H4 (cell line): ENCODE measurements at regions not wholly inside any gene's neighbourhood (a gene's known extent, or its start where the extent isn't known, plus 50 kb on each side); places are given as distances from the start of the nearest gene placed in this dataset.
"Not testable (repeated sequence)": the region's sequence is repeated elsewhere in the genome, so short reads cannot be mapped to it uniquely, and the experiment has no call there.

ENCODE experiments used
- DNase-seq: peaks from one replicate; pipeline ENCODE4 v3.0.0-alpha.2; 2015; ENCODE audit warnings: low spot score

GRCh38 chr6:81017586-81017985, 734.9 kb downstream of the TENT5A start:
- not testable (repeated sequence) for DNase-seq

DNA sequence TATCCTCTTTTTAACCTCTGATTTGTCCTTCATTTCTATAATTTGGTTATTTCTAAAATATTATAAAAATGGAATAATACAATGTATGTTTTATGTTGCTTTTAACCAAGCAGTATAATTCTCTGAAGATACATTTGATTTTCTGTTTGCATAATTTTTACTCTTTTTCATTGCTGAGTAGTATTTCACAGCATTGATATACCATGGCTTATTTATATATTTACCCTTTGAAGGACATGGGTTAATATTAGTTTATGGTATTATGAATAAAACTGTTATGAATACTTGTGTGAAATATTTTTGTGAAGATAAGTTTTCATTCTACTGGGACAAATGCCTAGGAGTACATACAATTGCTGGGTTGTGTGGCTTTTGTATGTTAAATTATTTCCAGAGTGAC, 748.6 kb downstream of the TENT5A start:
- no peak for DNase-seq

DNA sequence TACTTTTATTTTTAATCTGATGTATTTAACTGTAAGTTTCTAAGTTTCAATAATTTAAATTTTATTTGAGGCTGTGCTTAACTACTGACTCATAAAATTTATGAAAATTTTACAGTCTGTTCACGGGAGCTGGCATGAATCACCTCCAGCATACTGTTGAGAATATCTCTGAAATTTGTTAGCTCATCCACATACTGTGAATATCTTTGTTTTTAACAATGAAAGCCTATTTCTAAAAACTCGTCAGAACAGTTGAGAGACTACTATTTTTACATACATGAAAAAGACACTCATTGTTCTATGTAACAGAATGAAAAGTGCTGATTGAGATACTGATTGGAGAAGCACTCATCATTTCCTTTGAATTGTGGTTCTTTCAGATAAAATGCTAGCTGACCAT, 749.3 kb downstream of the TENT5A start:
- no peak for DNase-seq

DNA sequence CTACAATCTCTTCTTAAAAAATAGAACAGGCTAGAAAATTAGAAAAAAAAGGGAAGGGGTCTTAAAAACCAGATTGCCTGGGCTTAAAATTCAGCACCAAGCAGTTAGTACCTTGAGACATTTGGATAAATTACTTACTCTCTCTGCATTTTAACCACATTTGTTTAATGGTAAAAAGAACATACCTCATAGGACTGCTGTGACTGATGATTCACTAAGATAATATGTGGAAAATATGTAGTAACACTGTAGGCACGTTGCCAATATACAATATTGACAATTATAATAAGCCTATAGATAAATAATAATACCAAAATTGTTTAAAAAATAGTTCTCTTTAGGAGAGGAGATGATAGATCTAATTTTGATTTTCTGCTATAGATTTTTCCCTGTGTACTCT, 750.4 kb downstream of the TENT5A start:
- DNase-seq: no peak

GRCh38 chr6:80991316-80991715, 761.2 kb downstream of the TENT5A start:
- DNase-seq: no peak

DNA sequence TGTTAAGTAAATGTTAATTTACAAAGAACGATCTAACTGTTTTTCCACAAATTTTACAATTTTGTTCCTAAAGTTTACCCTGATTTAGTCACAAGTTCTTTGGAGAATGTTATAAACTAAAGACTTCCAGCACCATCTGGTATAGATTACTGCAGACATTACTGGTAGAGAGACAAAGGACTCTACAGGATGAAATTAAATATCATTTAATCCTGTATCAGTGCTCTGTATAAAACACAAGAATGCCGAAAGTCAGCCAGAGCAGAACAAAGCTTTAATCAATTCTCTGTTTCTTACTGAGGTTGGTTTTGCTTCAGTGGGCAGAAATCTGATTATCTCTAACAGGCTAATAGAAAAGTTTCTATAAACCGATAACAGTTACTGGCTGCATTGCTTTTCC, 763.6 kb downstream of the TENT5A start:
- no peak for DNase-seq

- no peak for DNase-seq
These were observed 764.2 kb downstream of the TENT5A start for GRCh38 chr6:80988286-80988685.

DNA sequence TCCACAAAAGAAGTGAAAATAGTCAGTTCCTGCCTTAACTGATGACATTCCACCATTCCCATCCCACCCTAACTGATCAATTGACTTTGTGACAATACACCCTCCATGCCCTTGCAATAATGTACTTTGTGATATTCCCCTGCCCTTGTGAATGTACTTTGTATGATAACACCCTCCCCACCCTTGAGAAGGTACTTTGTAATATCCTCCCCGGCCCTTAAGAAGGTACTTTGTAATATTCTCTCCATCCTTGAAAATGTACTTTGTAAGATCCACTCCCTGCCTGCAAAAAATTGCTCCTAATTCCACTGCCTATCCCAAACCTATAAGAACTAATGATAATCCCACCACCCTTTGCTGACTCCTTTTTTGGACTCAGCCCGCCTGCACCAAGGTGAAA, 771.3 kb downstream of the TENT5A start:
- not testable (repeated sequence) for DNase-seq

DNA sequence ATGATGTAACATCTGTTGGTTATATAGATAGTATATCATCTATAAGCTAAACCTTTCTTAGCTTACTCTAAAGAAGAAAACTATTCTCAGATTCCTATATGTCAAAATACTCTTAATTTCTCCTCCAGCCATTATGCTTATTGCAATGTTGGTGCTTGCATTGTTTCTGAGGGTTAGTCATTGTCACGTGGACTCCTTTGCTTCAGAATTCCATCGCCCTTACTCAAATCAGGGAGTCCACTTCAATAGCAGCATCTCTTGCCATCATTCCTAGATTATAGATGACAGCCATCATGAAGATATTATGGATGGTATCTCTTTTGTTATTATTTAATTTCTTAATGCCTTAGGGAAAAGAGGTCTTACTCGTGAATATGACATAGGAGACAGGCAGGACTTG, 776.1 kb downstream of the TENT5A start:
- no peak for DNase-seq

DNA sequence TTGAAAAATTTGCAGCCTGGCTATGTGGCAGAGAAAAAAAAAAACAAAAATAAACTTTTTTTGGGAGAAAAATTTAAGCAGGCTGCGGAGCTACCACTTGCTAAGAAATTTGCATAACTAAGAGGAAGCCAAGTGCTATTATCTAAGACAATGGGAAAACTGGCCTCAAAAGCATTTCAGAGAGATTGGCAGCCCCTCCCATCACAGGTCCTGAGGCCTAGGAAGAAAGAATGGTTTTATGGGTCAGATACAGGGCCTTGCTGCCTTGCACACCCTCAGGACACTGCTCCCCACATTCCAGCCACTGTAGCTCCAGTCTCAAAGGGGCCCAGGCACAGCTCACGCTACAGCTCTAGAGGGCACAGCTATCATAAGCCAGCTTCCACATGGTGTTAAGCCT, 777.9 kb downstream of the TENT5A start:
- no peak for DNase-seq

DNA sequence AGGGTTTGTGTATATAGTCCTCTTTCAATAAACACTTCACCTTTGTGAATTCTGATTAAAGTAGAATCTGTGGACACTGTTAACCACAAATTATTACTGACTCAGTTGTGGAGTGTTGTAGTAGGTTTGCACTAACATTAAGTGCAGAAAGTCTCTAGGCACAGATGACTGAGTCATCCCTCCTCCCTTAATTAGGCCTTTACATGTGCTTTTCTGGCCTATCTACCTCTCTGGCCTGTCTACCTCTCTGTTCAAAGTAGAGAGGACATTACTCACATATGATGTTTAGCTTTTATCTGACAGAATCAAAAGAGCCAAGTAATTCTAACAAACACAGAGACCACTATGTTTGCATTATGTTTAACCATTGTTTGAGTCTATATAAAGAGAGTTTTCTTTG, 783.0 kb downstream of the TENT5A start:
- DNase-seq: peak; percentile 19

DNA sequence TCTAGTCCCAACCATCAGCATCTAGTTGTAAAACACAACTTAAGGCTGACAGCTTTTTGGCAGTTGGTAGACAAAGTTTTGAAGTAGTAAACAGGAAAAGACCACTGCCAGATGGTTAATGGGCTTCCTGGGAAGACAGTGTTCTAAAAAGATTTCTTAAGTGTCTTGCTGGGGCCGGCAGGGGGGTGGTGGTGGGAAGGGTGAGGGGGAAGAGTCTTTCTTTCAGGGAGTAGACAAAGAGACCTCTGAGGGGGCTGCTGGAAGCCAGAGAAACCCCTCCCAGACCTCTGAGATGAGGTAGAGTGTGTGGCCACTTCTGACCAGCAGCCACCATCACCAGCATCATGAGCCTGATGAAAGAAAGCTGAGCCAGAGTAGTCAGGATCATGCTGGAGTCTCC, 784.9 kb downstream of the TENT5A start:
- DNase-seq: no peak

DNA sequence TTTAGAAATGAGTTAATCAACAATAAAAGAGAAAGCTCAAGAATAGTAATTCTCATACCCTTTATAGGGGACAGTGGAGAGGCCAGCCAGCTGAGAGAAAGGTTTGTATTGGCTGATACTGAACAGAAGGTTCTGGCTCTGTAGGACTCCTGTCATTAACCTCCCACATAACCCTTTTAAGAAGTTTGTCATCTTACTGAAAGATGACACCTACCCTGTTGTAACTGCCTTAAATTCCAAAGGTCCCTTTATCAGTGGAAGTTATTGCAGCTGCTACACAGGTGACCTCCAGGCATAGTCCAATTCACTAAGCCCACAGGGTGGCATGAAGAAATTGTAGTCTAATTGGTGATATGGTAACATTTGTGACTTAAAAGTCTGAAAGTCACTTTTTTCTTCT, 790.1 kb downstream of the TENT5A start:
- DNase-seq: no peak

DNA sequence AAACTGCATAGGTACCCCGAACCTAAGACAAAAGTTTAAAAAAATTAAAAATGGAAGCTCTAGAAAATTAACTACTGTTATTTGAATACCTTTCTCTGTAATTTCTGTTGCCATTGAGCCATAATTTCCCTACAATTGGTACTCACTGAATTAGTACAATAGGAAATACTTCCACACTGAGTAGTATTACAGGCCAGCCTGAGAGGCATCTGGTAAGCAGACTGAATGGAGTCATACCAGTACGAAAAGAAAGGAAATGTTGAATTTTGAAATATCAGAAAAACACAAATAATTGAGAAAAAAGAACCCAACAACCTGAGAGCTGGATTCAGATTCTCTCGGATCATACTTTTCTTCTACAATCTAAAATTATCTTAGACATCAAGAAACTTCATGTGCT, 791.3 kb downstream of the TENT5A start:
- DNase-seq: no peak

- DNase-seq: no peak
These were observed 793.4 kb downstream of the TENT5A start for GRCh38 chr6:80959034-80959433.

GRCh38 chr6:80956898-80957297, 795.6 kb downstream of the TENT5A start:
- DNase-seq: no peak

- DNase-seq: not testable (repeated sequence)
These were observed 800.0 kb downstream of the TENT5A start for GRCh38 chr6:80952479-80952878.

GRCh38 chr6:80946402-80946801, 806.1 kb downstream of the TENT5A start:
- no peak for DNase-seq

DNA sequence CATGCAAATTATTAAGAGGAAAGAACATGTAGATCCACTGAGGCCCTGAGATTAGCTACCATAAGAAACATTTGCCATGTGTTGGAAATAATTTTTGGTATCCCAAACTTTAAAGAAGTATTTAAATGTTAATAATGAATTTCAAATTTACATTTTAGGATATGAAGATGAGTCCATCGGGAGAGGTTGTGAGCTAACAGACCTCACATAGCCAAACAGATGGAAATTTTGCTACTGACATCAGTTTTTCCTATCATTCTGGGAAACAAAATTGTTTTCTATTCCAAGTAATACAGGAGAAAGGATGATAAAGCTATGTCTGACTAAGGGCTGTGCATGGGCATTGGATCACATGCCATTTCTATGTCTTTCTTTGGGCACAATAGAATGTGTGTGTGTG, 809.6 kb downstream of the TENT5A start:
- DNase-seq: no peak

GRCh38 chr6:80940976-80941375, 811.5 kb downstream of the TENT5A start:
- no peak for DNase-seq

GRCh38 chr6:80940571-80940970, 811.9 kb downstream of the TENT5A start:
- no peak for DNase-seq

DNA sequence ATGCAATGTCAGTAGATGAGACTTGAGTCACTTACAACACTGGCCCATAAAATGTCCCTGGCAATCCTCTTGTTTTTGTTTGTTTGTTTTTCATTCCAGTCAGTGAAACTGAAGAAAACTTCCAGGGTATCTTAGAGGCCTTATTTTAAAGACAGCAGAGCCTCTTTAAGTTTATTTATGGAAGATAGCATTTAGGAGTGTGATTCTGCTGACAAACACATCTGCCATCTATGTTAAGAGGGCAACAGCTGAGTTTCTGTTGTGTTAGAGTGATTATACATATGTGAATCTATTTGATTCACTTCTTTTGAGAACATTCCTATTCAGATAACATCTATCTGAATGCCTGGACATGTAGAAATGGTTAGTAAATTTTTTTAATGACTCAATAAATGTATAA, 812.6 kb downstream of the TENT5A start:
- DNase-seq: no peak

- no peak for DNase-seq
These were observed 813.0 kb downstream of the TENT5A start for GRCh38 chr6:80939480-80939879.

GRCh38 chr6:80938131-80938530, 814.4 kb downstream of the TENT5A start:
- no peak for DNase-seq

- peak; percentile 4 for DNase-seq
These were observed 820.1 kb downstream of the TENT5A start for GRCh38 chr6:80932359-80932758.
